ENCODE measurements at regions not wholly inside any gene's neighbourhood (a gene's known extent, or its start where the extent isn't known, plus 50 kb on each side); places are given as distances from the start of the nearest gene placed in this dataset.

DNA sequence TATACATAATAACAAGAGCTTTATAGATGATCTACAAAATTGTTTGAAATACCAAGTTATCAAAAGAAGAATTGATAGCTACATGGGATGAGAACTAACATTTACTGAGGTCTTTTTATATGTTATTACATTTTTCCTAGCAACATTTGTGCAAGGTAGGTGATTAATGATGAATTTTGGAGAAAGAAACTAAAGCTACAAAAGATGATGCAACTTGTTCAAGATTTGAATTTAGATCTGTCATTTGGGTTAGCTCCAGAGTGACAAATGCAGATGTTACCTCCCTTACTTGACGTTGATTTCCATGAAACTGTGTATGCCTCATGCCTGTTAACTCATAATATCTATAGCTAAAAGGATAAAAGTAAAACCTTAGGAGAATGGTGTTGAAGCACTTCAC is 84.5 kb upstream of the EYA4 start:
- DNase-seq (ENCODE audit: low read depth), result no peak
- CTCF ChIA-PET, result no interaction called here
- TF ChIP-seq, protein P1, sequence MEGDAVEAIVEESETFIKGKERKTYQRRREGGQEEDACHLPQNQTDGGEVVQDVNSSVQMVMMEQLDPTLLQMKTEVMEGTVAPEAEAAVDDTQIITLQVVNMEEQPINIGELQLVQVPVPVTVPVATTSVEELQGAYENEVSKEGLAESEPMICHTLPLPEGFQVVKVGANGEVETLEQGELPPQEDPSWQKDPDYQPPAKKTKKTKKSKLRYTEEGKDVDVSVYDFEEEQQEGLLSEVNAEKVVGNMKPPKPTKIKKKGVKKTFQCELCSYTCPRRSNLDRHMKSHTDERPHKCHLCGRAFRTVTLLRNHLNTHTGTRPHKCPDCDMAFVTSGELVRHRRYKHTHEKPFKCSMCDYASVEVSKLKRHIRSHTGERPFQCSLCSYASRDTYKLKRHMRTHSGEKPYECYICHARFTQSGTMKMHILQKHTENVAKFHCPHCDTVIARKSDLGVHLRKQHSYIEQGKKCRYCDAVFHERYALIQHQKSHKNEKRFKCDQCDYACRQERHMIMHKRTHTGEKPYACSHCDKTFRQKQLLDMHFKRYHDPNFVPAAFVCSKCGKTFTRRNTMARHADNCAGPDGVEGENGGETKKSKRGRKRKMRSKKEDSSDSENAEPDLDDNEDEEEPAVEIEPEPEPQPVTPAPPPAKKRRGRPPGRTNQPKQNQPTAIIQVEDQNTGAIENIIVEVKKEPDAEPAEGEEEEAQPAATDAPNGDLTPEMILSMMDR (IDR thresholded peaks at IDR 0.05; ENCODE audit: insufficient read depth, low read depth, low read length), result no peak
- Histone ChIP-seq H3K27me3 (ENCODE audit: control insufficient read depth, insufficient read depth, low read length) (no peaks in the 10 kb centered on the region), H3K36me3 (ENCODE audit: control insufficient read depth, insufficient read depth, low read length) (no peaks in the 10 kb centered on the region), H3K4me3 (ENCODE audit: low read depth, low read length) (no peak overlapping the region)
- POLR2A ChIA-PET, result no interaction called here

DNA sequence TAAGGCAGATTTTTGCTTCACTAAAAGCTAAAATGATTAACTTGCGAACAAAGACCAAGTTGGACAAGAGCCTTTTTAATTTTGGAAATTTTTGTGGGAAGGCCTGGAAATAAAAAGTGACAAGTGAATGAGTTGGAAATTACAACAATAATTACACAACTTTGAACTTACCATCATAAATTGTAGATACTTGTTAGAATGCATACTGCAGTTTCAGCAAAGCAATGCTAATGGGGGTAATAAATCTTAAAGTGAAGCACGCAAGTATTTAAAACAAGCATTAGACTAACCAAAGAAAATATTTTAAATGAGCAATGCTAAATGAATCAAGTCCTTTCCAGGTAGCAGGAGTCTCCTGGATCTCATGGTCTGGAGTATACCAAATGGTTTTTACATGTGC is 83.2 kb upstream of the EYA4 start:
- DNase-seq (ENCODE audit: low read depth), result no peak
- Histone ChIP-seq H3K36me3 (ENCODE audit: control insufficient read depth, insufficient read depth, low read length) (no peaks in the 10 kb centered on the region), H3K27me3 (ENCODE audit: control insufficient read depth, insufficient read depth, low read length) (no peaks in the 10 kb centered on the region), H3K4me3 (ENCODE audit: low read depth, low read length) (no peak overlapping the region)
- CTCF ChIA-PET, result no interaction called here
- POLR2A ChIA-PET, result no interaction called here
- TF ChIP-seq, protein P1 (IDR thresholded peaks at IDR 0.05; ENCODE audit: insufficient read depth, low read depth, low read length), result no peak

DNA sequence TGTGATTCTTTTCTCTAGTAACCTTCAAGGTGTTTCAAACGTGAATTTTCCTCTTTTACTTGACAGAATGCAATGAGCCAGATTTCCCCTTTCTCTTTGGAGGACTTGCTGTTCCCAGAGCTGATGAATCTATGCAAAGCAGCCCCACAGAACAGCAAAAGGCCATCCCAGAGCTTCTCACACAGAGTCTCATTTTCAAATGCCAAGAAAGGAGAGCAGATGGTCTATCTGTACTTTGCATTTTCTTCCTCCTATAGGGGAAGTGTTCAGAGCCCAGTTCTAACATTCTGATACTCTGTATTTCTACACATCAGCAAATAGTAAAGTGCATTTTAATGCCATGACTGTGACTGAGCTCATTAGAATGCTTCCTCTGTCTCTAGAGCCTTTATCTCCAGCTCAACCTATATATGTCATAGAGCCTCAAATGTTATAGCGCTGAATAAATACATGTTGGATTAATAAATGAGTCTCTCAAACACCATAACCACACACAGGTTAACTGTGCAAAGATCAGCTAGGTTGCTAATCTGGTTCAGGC is 81.8 kb upstream of the EYA4 start:
- Histone ChIP-seq H3K36me3 (ENCODE audit: control insufficient read depth, insufficient read depth, low read length) (no peaks in the 10 kb centered on the region), H3K27me3 (ENCODE audit: control insufficient read depth, insufficient read depth, low read length) (no peaks in the 10 kb centered on the region), H3K4me3 (ENCODE audit: low read depth, low read length) (no peak overlapping the region)
- POLR2A ChIA-PET, result no interaction called here
- DNase-seq (ENCODE audit: low read depth), result no peak
- TF ChIP-seq, protein P1 (IDR thresholded peaks at IDR 0.05; ENCODE audit: insufficient read depth, low read depth, low read length), result no peak
- CTCF ChIA-PET, result no interaction called here

- Histone ChIP-seq H3K27me3 (ENCODE audit: control insufficient read depth, insufficient read depth, low read length) (no peaks in the 10 kb centered on the region), H3K36me3 (ENCODE audit: control insufficient read depth, insufficient read depth, low read length) (no peaks in the 10 kb centered on the region), H3K4me3 (ENCODE audit: low read depth, low read length) (no peak overlapping the region)
- POLR2A ChIA-PET, result no interaction called here
- no peak for DNase-seq (ENCODE audit: low read depth)
- CTCF ChIA-PET, result no interaction called here
- TF ChIP-seq, protein P1 (IDR thresholded peaks at IDR 0.05; ENCODE audit: insufficient read depth, low read depth, low read length), result no peak
These were observed 80.6 kb upstream of the EYA4 start for GRCh38 chr6:133160536-133160935.

DNA sequence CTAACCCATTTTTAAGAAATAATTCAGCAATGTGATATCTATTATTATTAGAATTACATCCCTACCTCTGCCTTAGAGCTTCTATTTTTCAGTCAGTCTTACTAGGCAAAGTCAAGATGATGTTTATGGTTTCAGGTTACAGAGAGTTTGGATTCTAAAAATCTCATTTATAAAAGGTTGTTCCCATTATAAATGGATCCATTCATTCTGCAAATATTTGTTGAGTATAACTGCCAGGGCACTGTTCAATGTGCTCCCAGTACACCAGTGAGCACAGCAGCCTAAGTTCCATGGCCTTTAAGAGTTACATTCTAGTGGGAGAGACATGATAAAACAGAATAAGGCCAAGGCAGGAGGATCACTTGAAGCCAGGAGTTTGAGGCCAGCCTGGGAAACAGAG is 75.9 kb upstream of the EYA4 start:
- ChIA-PET CTCF (no interaction called here), POLR2A (no interaction called here)
- Histone ChIP-seq H3K36me3 (ENCODE audit: control insufficient read depth, insufficient read depth, low read length) (no peaks in the 10 kb centered on the region), H3K4me3 (ENCODE audit: low read depth, low read length) (no peak overlapping the region), H3K27me3 (ENCODE audit: control insufficient read depth, insufficient read depth, low read length) (no peaks in the 10 kb centered on the region; the same call in 1 of the 2 replicates)
- TF ChIP-seq, protein P1 (IDR thresholded peaks at IDR 0.05; ENCODE audit: insufficient read depth, low read depth, low read length), result no peak
- no peak for DNase-seq (ENCODE audit: low read depth)
